Neural cell (in vitro differentiated cells): ENCODE measurements at regions not wholly inside any gene's neighbourhood (a gene's known extent, or its start where the extent isn't known, plus 50 kb on each side); places are given as distances from the start of the nearest gene placed in this dataset.

ENCODE experiments used
- H2AFZ ChIP-seq: fragments of 200-600, 300-800 bp; sonication (generic), shearing (Covaris generic); 2 replicates; pipeline ENCODE4 v1.6.0; 2014; ENCODE audit warnings: low read depth, mild to moderate bottlenecking, antibody characterized with exemption, low read length, moderate library complexity
- H3F3A ChIP-seq: fragments of 200-600 bp; shearing (Covaris generic); 2 replicates; pipeline ENCODE4 v1.6.1; 2016; ENCODE audit warnings: mild to moderate bottlenecking, moderate library complexity, mixed read lengths, antibody characterized with exemption, low read length; ENCODE audit not compliant: insufficient read depth, poor library complexity, severe bottlenecking
- H3K27ac ChIP-seq: fragments of 200-600, 300-800 bp; sonication (generic), shearing (Covaris generic); 2 replicates; pipeline ENCODE4 v1.5.1; 2014; ENCODE audit warnings: mild to moderate bottlenecking, low read length, moderate library complexity
- H3K27me3 ChIP-seq: fragments of 300-800, 200-600 bp; sonication (generic), shearing (Covaris generic); 2 replicates; pipeline ENCODE4 v1.6.0; 2014; ENCODE audit warnings: mild to moderate bottlenecking, low read depth, low read length, moderate library complexity; ENCODE audit not compliant: insufficient read depth
- H3K36me3 ChIP-seq: fragments of 300-800, 200-600 bp; sonication (generic), shearing (Covaris generic); 2 replicates; pipeline ENCODE4 v1.5.1; 2014; ENCODE audit warnings: mild to moderate bottlenecking, antibody characterized with exemption, low read length, moderate library complexity; ENCODE audit not compliant: insufficient read depth
- H3K4me2 ChIP-seq: fragments of 300-800, 200-600 bp; sonication (generic), shearing (Covaris generic); 2 replicates; pipeline ENCODE4 v1.6.0; 2014; ENCODE audit warnings: mild to moderate bottlenecking, low read length
- H3K4me3 ChIP-seq: fragments of 300-800, 200-600 bp; sonication (generic), shearing (Covaris generic); 2 replicates; pipeline ENCODE4 v1.5.1; 2014; ENCODE audit warnings: mild to moderate bottlenecking, low read length, moderate library complexity
- H3K79me2 ChIP-seq: fragments of 200-600 bp; shearing (Covaris generic); replicated peaks from 2 replicates; pipeline ENCODE4 v1.6.0; 2014; ENCODE audit warnings: mild to moderate bottlenecking, low read length, moderate library complexity; ENCODE audit not compliant: insufficient read depth
- H3K9ac ChIP-seq: fragments of 300-800, 200-600 bp; sonication (generic), shearing (Covaris generic); 2 replicates; pipeline ENCODE4 v1.6.1; 2016; ENCODE audit warnings: mild to moderate bottlenecking, low read length, mixed read lengths
- H3K9me2 ChIP-seq: fragments of 200-600 bp; shearing (Covaris generic); 2 replicates; pipeline ENCODE4 v1.6.1; 2016; ENCODE audit warnings: mild to moderate bottlenecking, low read length, mixed read lengths; ENCODE audit not compliant: insufficient read depth
- H3K9me3 ChIP-seq: fragments of 200-600, 300-800 bp; sonication (generic), shearing (Covaris generic); 2 replicates; pipeline ENCODE4 v1.6.1; 2016; ENCODE audit warnings: mild to moderate bottlenecking, mixed run types, low read length, moderate library complexity, mixed read lengths
- H4K20me1 ChIP-seq: fragments of 200-600 bp; shearing (Covaris generic); 2 replicates; pipeline ENCODE4 v1.6.1; 2016; ENCODE audit warnings: mild to moderate bottlenecking, mixed run types; ENCODE audit not compliant: insufficient read depth
- CTCF ChIP-seq: fragments of 450-650 bp; IDR thresholded peaks from 2 replicates; pipeline ENCODE4 v1.5.1; 2014; ENCODE audit warnings: antibody characterized with exemption, mild to moderate bottlenecking, moderate library complexity; ENCODE audit not compliant: poor library complexity, severe bottlenecking
- EP300 ChIP-seq: fragments of 450-650 bp; conservative IDR thresholded peaks from 2 replicates; pipeline ENCODE4 v1.6.1; 2014; ENCODE audit warnings: antibody characterized with exemption, mild to moderate bottlenecking, moderate library complexity; ENCODE audit not compliant: poor library complexity, severe bottlenecking
- EZH2 ChIP-seq: fragments of 200-600, 300-800 bp; shearing (Covaris generic), sonication (generic); IDR thresholded peaks from 2 replicates; pipeline ENCODE4 v1.6.1; 2014; ENCODE audit warnings: antibody characterized with exemption, low read length, borderline replicate concordance, mild to moderate bottlenecking; ENCODE audit not compliant: insufficient read depth, poor library complexity, severe bottlenecking
- MXI1 ChIP-seq: fragments of 450-650 bp; conservative IDR thresholded peaks from 2 replicates; pipeline ENCODE4 v1.6.1; 2014; ENCODE audit warnings: antibody characterized with exemption, mild to moderate bottlenecking; ENCODE audit not compliant: poor library complexity, severe bottlenecking
- POLR2AphosphoS5 ChIP-seq: IDR thresholded peaks from 2 replicates; pipeline ENCODE4 v1.6.1; 2012
- RAD21 ChIP-seq: fragments of 450-650 bp; conservative IDR thresholded peaks from 2 replicates; pipeline ENCODE4 v1.6.1; 2014; ENCODE audit warnings: antibody characterized with exemption, mild to moderate bottlenecking, moderate library complexity
- REST ChIP-seq: IDR thresholded peaks from 2 replicates; pipeline ENCODE4 v1.6.1; 2012; ENCODE audit warnings: borderline replicate concordance
- SMC3 ChIP-seq: fragments of 450-650 bp; conservative IDR thresholded peaks from 2 replicates; pipeline ENCODE4 v1.6.1; 2014; ENCODE audit warnings: antibody characterized with exemption, mild to moderate bottlenecking, moderate library complexity; ENCODE audit not compliant: poor library complexity
- TAF1 ChIP-seq: IDR thresholded peaks from 2 replicates; pipeline ENCODE4 v1.6.1; 2012; ENCODE audit warnings: low read depth

DNA sequence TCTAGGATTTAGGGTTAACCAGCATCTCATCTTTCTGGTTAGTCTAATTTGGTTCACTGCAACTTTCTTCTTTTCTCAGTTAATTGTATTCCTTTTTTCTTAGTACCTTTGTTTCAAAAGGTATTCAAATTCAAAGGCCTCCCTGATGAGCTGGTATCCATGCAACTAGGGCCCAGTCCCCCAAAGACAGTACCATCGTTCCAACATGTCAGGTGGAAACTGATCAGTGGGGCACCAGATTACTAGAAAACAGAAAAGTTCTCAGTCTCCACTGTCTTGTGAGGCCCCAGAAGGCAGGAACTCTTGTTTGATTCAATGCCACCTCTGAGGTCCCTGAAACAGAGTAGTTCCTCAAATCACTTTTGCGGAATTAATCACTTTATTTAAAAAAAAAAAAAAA lies 303.2 kb upstream of the NBEA start:
- H3F3A ChIP-seq, result no peaks in the 10 kb centered on the region
- no peak overlapping the region for H3K4me2 ChIP-seq
- no peak overlapping the region for H2AFZ ChIP-seq
- no peaks in the 10 kb centered on the region for H3K27me3 ChIP-seq
- H3K4me3 ChIP-seq, result no peak overlapping the region
- no peaks in the 10 kb centered on the region for H3K9me2 ChIP-seq
- H3K79me2 ChIP-seq, result no peaks in the 10 kb centered on the region
- TF ChIP-seq EZH2 (no peak), RAD21 (no peak), POLR2AphosphoS5 (no peak), TAF1 (no peak), MXI1 (no peak), REST (no peak), CTCF (no peak), SMC3 (no peak), EP300 (no peak)
- H3K27ac ChIP-seq, result no peak overlapping the region
- no peaks in the 10 kb centered on the region for H4K20me1 ChIP-seq
- H3K9me3 ChIP-seq, result no peaks in the 10 kb centered on the region
- no peaks in the 10 kb centered on the region for H3K36me3 ChIP-seq
- no peak overlapping the region for H3K9ac ChIP-seq

DNA sequence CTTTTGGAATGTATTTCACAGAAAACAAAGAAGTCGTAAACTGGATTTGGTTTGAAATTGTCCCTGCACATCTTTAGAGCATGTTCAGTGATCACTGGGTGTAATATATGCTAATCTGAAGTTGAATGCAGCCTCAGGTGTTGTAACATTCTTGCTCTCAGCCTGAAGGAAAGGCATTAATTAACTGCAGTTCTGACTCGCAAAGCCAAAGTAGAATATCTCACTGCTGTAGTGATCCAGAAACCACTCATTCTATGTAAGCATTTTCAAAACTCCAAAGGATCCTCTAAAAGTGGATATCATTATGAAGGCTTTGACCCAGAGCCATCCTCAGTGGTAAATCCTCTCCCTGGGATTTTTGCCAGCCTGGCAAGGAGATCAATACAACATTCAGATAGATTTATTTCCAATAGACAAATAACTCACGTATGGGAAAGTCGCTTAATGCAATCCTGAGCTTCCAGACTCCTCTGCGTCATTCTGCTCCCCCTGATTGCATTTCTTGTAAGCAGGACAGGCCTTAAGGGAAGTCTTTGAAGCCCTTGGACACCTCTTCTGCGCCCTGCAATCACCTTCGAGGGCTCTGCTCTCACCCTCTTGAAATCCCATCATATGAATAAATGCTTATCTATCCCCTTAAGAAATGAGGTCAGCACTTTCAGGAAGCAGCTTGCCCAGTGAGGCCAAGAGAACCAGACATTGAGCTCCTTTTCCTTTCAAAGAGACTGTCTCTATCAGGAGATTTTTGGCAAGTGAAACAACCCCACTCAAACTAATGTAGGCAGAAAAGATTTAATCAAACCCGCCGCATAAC lies 301.7 kb upstream of the NBEA start:
- H3K79me2 ChIP-seq, result no peaks in the 10 kb centered on the region
- no peaks in the 10 kb centered on the region for H3F3A ChIP-seq
- H3K9me2 ChIP-seq, result no peaks in the 10 kb centered on the region
- no peak overlapping the region for H3K27ac ChIP-seq
- H3K9me3 ChIP-seq, result no peaks in the 10 kb centered on the region
- H4K20me1 ChIP-seq, result no peaks in the 10 kb centered on the region
- no peak overlapping the region for H2AFZ ChIP-seq
- H3K27me3 ChIP-seq, result no peaks in the 10 kb centered on the region
- H3K9ac ChIP-seq, result no peak overlapping the region
- no peak for TF ChIP-seq REST
- TF ChIP-seq CTCF, result no peak
- TF ChIP-seq SMC3, result no peak
- no peak for TF ChIP-seq RAD21
- no peak overlapping the region for H3K4me3 ChIP-seq
- no peaks in the 10 kb centered on the region for H3K36me3 ChIP-seq
- H3K4me2 ChIP-seq, result no peak overlapping the region
